Testis (tissue), 2 donors: ENCODE measurements at regions not wholly inside any gene's neighbourhood (a gene's known extent, or its start where the extent isn't known, plus 50 kb on each side); places are given as distances from the start of the nearest gene placed in this dataset.

ENCODE experiments used
- CTCF ChIP-seq, 3 experiments: fragments of 450-650 bp in 2 of 3; fragments of 200-600 bp in 1 of 3; sonication (generic) in 1 of 3; IDR thresholded peaks; one replicate each; pipeline ENCODE4 v1.5.1; 2016 to 2019; ENCODE audit warnings: antibody characterized with exemption in 3 of 3, mild to moderate bottlenecking in 2 of 3, moderate library complexity in 1 of 3
- POLR2A ChIP-seq: fragments of 450-650 bp; IDR thresholded peaks from one replicate; pipeline ENCODE4 v1.6.1; 2017; ENCODE audit warnings: antibody characterized with exemption, mild to moderate bottlenecking, moderate library complexity

- no peak for TF ChIP-seq POLR2A
- TF ChIP-seq CTCF (IDR thresholded peaks at IDR 0.05) = no peak
Observed at GRCh38 chr20:24747881-24748595, 201.0 kb upstream of the CST7 start.
